Uterus (tissue), 2 donors: ENCODE measurements at regions not wholly inside any gene's neighbourhood (a gene's known extent, or its start where the extent isn't known, plus 50 kb on each side); places are given as distances from the start of the nearest gene placed in this dataset.

Experiments used
- POLR2A ChIP-seq, 2 donors: fragments of 450-650 bp; IDR thresholded peaks; one replicate each; pipeline ENCODE4 v1.6.1; 2016; ENCODE audit warnings: antibody characterized with exemption in 2 of 2, mild to moderate bottlenecking in 1 of 2, moderate library complexity in 1 of 2
- TF ChIP-seq, protein P1 (sequence below), 4 experiments: fragments of 200-600 bp in 2 of 4; fragments of 450-650 bp in 2 of 4; sonication (generic) in 2 of 4; IDR thresholded peaks; one replicate each; pipeline ENCODE4 v1.5.1; 2016 to 2019; ENCODE audit warnings: antibody characterized with exemption in 4 of 4, mild to moderate bottlenecking in 2 of 4, moderate library complexity in 1 of 4

DNA sequence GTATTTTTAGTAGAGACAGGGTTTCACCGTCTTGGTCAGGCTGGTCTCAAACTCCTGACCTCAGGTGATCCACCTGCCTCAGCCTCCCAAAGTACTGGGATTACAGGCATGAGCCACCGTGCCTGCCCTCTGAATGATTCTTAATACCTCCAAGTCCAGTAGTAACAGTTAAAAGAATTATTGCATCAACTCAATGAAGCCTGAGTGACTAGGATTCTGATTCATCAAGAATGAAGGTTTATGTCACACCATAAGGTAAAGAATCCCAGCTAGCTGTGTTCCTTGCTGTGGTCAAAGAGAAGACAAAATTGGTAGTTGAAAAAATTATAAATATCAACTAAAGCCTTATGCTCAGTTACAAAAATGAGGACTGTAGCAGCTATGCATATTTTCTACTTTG lies 81.2 kb upstream of the ABCC4 start:
- TF ChIP-seq, protein P1, sequence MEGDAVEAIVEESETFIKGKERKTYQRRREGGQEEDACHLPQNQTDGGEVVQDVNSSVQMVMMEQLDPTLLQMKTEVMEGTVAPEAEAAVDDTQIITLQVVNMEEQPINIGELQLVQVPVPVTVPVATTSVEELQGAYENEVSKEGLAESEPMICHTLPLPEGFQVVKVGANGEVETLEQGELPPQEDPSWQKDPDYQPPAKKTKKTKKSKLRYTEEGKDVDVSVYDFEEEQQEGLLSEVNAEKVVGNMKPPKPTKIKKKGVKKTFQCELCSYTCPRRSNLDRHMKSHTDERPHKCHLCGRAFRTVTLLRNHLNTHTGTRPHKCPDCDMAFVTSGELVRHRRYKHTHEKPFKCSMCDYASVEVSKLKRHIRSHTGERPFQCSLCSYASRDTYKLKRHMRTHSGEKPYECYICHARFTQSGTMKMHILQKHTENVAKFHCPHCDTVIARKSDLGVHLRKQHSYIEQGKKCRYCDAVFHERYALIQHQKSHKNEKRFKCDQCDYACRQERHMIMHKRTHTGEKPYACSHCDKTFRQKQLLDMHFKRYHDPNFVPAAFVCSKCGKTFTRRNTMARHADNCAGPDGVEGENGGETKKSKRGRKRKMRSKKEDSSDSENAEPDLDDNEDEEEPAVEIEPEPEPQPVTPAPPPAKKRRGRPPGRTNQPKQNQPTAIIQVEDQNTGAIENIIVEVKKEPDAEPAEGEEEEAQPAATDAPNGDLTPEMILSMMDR (IDR thresholded peaks at IDR 0.05): no peak
- no peak for TF ChIP-seq POLR2A (IDR thresholded peaks at IDR 0.05)
